ENCODE measurements at regions not wholly inside any gene's neighbourhood (a gene's known extent, or its start where the extent isn't known, plus 50 kb on each side); places are given as distances from the start of the nearest gene placed in this dataset.
A peak's percentile ranks its signal among the peaks of the same experiment; 100 is the strongest.

DNA sequence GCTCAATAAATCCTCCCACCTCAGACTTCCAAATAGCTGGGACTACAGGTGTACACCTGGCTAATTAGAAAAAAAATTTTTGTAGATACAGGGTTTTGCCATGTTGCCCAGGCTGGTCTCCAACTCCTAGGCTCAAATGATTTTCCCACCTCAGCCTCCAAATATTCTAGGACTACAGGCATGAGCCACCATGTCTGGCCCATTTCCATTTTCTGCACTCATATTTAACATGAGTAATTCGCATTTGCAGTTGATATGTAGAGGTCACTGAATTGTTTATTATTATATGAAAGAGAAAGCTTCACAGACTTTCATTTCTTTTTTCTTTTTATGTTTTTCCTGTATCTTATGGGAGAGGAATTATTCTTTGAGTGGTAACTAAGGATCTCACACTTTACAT is 492.7 kb downstream of the CNTN3 start:
- no peak for DNase-seq

DNA sequence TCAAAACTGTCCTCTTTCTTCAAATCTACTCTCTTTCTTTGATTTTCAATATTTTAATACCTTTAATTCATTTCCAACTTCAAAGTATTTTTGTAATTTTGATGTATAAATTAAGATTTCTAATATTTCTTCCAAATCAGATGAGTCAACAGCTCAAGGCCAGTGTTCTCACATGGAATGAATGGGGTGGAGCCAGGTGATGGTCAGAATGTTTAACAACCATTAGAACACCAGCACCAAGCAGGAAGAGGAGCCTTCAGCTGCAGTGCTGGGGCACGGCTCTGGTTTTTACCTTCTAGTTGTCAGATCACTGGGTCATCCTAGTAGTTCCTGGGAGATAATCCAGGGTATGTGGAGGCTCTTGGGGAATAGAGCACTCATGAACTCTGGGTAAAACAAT is 494.5 kb upstream of the PDZRN3 start:
- no peak for DNase-seq

DNA sequence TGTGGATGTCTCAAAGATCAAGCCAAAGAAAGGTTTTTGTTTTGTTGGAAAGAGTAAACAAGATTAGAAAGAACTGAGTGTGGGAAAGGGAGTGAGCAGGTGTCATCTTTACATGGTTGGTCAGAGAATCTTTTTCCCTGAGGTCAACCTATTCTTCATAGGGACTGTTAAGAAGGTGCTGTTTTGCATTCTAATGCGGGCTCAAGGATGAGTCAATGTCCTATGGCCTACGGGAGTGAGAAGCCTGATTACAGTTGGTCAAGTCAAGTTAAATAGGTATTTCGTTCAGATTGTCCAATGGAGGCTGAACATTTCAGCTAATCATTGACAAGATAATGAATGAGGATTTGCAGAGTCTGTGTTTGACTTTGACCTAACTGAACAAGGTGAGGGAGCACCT is 491.2 kb upstream of the PDZRN3 start:
- no peak for DNase-seq

DNA sequence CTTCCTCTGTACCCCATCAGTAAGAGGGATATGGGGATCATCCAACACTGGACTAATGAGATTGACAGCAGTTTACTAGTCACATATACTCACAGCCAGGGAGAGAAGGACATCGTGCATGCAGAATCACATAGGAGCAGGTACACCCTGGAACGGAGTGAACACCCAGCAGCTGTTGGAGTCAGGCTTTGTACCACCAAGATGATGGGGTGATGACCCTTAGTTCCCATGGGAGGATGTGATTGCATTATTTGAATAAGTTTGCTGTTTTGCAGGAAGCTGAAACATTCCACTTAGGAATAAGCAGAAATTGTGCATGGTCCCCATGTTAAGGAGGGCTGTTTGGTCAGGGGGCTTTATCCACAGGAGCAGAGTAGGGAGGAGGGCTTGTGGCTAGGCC is 482.7 kb upstream of the PDZRN3 start:
- DNase-seq, result no peak

DNA sequence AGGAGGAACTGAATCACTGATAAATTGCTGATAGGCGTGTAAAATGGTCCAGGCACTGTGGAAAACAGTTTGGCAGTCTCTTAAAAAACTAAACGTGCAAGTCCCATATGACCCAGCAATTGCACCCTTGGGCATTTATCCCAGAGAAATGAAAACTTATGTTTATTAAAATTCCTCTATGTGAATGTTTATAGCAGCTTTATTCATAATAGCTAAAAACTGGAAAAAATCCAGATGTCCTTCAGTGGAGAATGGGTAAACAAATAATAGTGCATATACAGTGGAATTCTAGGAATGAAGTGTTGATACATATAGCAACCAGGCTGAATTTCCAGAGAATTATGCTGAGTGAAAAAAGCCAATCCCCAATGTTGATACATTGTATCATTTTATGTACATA is 482.2 kb upstream of the PDZRN3 start:
- no peak for DNase-seq

DNA sequence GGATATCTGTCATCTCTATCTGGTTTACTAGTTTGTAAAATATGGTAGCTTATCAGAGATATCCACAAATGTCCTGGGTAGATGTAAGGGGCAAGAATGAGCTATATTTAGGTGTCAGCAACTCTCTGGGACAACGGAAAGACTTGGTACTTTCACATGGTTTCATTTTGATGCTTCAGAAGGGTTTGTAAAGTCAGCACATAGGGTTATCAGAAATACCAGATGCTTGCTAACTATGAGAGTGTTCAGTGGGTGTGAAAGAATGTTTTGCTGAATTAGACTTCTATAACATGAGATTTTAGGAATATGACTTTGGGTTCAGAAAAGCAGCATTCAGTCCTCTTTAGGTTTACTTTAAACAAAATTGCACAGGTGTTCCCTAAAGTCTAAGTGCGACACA is 466.5 kb upstream of the PDZRN3 start:
- DNase-seq, result no peak

DNA sequence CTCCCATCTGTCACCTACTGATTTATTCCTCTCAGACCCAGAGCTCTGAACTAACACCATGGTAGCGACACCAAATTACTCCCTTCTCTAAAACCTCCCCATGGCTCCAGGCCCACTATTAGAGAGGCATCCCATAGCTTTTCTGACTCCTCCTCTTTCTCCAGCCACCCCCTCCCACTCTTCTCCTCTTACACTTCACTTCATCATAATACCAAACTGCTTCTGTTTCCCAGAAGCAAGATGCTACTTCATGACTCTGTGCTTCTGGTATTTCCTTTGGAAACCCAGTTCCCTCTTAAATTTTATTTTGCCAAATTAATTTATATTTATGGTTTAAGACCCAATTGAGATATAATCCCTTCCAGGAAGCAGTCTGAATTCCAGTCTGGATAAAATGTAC is 465.1 kb upstream of the PDZRN3 start:
- no peak for DNase-seq

DNA sequence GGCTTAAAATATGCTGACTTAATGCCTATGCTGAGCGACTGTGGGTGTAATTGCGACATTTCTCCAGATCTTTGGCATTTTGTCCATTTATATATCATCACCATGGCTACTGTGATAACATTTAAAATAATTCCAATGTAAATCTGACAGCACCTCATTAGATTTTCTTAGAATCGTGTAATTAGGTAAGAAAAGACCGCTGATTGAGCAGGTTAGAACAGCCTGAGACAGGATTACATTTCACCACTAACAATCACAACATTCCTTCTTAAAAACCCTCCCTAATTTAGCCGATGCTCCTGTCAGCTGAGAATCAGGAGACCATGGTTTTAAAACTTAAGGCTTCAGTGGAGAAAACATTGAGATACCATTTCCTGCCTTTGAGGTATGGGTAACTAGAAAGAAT is 455.3 kb upstream of the PDZRN3 start:
- no peak for DNase-seq

DNA sequence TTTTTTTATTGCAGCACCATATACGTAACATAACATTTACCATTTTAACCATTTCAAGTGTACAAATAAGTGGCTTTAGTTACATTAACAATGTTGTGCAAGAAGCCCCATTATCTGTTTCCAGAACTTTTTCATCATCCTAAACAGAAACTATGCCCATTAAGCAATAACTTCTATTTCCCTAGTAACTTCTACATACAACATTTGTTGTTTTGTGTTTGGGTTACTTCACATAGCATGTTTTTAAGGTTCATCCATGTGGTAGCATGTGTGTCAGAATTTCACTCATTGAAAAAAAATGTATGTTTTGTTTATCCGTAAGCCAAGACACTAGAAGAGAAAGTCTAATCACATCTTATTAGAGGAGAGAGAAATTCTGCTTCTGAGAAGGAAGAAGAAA is 450.5 kb upstream of the PDZRN3 start:
- no peak for DNase-seq

DNA sequence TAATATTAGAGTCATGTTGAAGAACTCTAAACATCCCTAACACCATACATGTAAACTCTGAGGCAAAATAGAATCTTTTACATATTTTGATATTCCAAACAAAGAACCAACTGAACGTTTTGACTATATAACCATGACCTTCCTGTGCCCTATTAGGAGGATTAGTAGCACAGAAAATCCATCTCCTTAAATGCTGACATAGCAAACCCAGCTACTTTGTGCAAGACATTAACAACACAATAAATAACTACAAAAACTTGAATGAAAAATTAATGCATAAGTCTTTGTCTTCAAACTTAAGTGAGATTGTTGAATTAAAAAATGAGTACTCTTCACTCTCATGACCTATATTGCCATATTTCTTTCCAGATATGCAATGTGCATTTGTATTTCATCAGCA is 450.0 kb upstream of the PDZRN3 start:
- no peak for DNase-seq

DNA sequence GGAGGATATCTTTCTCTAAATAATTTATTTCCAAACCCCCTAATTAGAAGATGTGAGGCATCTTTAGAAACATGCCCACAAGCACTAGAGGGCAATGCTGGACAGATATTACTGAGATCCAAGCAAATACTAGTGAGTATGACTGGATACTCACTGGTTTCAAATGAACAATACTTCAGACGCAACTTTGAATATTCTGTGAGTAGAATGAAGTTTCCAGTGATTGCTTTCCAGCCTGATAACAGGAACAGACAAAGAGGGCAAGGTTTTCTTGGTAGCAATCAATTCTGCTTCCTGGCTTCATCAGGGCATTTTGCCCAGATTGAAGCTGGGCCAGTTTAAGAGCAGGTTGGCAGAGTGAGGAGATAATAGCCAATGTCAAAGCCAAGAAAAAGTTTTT is 442.6 kb upstream of the PDZRN3 start:
- peak; percentile 49 for DNase-seq

DNA sequence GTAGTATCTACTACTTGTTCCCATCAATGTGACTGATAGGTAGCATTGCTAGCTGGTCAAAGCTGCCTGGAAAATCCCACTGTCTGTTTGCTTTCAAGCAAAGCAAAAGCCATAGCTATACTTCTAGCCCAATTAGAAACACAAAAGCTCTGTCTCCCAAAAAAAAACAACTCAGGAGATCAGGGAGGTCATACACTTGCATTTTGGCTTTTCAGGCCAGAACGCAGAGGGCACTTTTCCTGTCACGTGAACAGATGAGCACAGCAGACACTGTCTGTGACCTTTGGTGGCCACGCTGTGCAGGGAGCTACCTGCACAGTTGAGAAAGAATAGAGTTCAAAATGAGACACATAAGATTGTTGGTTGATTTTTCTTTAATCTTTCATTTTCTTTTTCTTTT is 441.7 kb upstream of the PDZRN3 start:
- no peak for DNase-seq

DNA sequence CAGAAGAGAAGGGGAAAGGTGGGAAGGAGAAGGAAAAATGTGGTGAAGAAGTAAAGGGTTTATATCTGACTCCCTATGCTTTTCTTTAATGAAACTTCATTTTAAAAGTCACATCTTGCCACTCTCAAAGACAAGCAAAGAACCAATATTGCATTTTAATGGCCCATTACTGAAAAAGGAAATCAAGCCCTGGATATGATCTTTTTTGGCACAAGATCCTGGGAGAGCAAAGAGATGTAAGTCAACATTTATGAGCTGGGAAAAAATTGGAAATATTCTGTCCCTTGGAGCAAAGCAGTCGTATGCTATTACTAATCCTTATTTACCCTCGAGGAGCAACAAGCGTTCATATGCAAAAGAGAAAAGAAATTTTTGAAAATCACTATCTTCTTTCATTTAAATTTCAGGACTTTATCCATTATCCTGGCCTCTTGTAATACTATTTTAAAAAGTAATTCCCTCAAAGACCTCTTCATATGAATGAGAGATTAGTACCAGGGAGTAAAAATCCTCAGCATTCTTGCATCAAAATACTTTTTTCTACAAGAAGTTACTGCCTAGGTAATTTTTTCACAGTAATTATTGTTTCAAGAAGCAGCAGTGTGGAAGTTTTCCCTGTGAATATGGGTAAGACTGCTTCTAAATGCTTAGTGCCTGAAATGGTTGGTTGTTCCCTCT is 435.3 kb upstream of the PDZRN3 start:
- DNase-seq, result no peak

DNA sequence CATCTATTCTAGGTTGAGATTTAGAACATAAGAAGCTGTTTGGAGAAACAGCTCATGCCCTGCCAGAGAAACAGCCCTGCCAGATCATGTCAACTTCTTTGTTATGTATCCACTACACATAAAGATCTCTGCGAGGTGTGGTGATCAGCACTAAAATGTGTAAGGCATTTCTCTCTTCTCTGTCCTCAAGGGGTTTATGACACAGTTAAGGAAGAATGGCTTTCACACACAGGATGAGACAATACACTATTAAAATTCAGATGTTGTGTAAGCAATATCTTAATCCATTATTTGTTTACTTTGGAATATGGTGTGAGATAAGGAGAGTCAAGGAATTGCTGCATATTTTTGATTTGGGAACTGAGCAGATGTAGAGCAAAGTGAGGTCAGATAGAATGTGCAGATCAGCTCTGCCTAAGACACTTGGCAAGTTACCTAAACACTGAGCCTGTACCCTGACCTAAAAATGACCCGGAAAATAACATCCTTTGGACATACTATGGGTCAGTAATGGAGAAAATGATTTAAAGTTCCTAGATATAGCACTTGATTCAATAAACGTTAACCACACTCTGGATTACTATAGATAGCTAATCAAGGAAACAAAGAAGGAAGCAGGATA is 434.7 kb upstream of the PDZRN3 start:
- no peak for DNase-seq

DNA sequence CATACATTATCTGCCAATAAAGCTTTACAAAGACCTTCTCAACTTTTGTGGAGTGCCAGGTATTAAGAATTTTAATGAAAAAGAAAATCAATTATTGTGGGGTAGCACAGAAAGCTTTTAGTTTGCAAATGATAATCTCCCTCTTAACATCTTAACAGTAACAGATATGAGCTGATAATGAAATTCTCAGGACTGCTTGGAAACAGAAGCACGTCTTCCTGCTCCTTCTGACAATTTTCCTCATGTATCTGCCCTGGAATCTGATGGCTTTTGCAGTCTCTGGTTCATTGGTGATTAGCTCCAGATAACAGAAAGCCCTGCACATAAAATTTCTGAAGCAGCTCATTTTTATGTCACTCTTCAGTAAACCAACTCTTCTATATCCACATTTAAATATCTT is 432.4 kb upstream of the PDZRN3 start:
- no peak for DNase-seq

DNA sequence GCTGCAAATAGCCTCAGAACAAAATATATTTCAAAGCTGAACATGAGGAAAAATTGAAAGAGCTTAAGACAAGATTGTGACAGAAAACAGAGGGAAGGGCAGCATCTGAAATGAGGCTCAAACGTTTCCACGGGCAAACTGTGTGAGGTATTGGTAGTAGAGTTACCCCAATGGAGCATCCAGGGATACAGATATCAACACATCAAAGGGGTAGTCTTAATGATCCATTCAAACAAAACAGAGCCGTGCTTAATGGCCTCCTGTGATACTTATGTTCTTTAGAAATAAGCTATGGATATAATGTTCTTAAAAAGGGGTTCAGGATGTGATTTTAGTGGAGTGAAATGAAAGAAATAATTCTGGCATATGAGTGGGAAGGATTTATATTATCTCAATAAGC is 430.3 kb upstream of the PDZRN3 start:
- DNase-seq, result no peak

DNA sequence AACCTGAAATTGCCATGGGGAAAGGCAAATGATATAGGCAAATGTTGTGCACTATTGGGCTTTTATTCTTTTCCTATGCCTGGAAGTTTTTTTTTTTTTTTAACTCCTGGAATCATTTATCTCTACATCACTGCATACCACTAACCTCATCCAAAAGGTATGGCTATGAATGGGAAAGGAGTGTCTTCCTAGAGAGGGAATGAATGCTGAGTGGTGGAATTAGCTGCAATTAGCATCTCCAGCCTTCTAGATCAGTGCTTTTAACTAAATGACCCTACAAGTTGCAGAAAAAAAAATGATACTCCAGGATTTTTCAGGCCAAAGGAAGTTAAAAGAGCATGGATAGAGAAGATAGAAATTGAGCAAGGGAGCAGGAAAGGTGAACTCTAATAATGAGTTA is 429.8 kb upstream of the PDZRN3 start:
- DNase-seq, result no peak

DNA sequence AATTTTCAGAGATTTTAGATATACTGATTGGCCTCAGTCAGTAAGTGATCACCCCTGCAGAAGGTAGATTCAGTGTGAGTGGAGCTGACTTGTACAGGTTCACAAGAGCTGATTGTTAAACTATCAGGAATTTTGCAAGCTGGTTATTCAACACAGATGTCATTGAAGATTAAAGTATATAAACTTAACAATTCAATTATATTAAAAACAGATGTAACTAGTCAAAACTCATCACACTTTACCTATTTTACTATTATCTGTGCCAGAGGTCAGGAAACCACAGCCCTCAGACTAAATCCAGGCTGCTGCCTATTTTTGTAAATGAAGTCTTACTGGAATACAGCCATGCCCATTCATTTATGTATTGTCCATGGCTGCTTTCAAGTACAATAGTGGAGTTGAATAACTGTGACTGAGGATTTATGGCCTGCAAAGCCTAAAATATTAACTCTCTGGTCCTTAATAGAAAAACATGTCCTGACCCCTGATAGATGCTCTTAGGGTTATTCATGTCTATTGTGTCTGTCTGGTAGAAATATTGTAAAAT is 429.3 kb upstream of the PDZRN3 start:
- DNase-seq, result no peak

DNA sequence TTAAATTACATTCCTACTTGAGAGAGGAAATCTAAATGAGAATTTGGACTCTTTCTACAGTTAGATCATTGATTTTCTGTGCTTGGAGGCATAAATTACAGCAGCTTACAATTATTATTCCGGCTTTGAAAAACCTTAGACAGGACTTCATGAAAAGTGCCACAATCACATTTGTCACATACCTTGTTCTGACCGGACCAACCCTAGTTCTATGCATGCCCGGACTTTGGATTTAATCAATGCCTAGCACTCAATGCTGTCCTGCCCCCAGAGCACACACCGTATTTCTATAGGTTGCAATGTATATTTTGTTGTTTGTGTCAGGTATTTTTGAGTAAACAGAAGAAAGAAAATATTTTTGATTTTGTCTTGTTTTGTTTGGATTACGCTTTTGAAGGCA is 424.7 kb upstream of the PDZRN3 start:
- DNase-seq, result no peak

DNA sequence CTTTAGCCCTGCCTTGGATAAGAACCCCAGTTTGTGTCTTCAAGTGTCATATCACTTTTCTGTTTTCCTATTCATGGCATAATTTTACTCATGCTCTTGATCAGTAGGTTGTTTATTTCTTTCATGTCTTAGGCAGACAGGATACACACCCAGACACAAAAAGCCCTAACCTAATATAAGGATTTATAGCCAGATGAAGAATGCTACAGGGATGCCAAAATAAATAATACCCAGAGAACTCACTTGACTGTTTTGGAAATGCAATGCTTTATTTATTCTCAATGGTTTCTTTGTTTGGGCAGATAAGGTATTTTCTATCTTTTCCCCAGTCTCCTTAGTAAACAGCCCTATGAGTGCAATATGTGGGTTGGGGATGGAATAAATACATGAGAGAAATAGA is 424.0 kb upstream of the PDZRN3 start:
- peak; percentile 22 for DNase-seq

DNA sequence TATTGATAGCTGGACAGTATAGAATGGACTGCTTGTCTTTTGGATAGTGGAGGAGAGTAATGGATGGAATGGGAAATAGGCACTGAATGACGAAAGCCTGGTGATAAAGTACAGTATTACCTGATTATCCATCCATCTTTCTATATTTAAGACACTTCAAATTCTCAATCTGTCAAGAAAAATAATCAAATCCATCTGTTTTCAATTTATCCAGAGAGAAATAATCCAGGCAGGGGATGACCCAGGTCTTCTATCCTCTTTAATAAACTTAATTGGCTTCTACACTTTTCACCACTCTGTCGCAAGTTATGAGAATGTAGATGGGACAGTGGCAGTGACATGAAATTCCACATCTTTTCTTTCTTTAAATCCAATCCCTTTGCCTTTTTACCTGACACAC is 420.3 kb upstream of the PDZRN3 start:
- DNase-seq, result no peak

DNA sequence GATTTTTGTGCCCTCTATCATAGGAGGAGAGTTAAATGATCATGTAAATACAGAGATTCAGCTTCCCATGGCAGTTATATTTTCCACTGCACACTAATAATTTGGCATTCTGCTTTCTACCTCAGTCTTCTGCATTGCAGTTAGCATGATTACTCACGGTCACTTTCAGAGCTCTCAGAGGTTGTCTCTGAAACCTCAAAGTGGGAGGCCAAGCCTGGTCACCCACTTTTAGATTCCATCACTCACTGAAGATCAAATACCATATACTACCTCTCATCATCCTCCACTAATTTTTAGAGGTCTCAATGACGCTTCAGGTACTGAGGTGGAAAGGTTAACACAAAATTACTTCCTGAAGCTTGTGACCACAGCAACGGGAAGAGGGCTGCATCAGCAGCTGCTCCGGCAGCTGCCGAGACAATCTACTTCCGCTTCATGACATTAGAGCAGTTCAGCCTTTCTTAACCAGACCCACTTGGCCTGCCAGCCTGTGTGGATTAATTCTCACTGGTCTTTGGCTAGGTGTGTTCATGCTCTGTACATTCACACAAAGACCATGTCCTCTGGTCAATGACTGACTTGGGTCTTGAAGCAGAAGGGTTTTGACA is 416.4 kb upstream of the PDZRN3 start:
- no peak for DNase-seq

DNA sequence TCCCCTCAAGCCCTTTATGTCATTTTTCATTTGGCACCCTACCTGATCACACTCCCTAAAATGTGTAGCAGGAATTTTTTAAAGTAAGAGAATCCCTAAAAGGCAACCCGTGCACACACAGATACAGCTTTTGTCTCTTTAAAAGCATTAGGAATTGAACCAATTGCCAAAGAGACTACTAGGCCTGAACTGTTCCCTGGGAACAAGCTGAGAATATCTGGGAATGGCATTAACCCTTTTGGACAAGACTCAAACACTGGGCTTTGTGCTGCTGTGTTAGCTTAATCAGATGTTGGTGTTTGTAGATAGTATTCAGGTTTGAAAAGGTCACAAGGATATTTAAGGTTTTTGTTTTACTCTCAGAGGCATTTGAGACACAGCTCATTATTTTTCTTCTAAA is 414.4 kb upstream of the PDZRN3 start:
- no peak for DNase-seq

DNA sequence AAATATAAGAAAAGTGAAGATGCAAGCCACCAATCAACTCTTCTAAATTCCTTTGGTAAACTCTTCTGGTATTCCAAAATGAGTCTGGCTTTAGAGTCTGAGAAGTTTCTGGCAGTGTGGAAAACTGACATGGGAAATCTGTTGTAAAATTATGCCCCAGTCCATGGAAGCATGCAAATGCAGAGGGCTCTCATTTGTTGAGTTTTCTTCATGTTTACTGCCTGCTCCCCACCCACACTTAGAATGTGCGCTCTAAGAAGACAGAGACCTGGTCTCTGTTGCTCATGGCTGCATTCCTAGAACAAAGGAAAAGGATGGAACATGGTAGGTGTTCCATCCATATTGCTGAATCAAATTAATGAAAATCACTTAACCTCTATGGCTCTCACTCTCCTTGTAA is 411.8 kb upstream of the PDZRN3 start:
- DNase-seq, result no peak

DNA sequence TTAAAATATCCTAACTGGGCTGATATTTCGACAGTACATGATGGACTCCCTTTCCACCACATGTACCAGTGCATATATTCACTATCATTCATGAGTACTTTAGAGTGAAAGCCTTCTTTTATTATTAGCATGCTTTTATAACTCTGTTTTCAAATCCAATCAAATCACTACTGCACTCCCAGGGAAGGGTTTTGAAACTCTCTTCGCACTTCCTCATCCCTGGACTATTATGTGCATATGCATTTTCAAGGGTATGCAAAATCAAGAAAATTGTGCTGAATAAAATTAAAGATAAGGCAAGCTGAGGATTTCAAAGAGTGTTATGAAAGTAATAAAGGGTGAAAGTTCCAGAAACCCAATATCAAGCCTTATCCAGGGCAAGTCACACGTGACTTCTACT is 411.4 kb upstream of the PDZRN3 start:
- DNase-seq, result no peak

All from NCI-H1105 treated with DMSO at 0.1 percent for 48 hours (cell line).